ENCODE measurements at regions not wholly inside any gene's neighbourhood (a gene's known extent, or its start where the extent isn't known, plus 50 kb on each side); places are given as distances from the start of the nearest gene placed in this dataset.

- TF ChIP-seq RERE (CRISPR knock-in tag; IDR thresholded peaks at IDR 0.05; ENCODE audit: low read depth) = peak; percentile 82
- TF ChIP-seq ZNF580 (CRISPR knock-in tag; IDR thresholded peaks at IDR 0.05; ENCODE audit: borderline replicate concordance, low read depth) = peak; percentile 79; the same call in 1 of the 2 replicates
- TF ChIP-seq GFI1 (CRISPR knock-in tag; IDR thresholded peaks at IDR 0.05; ENCODE audit: borderline replicate concordance) = peak; percentile 73; the same call in 1 of the 2 replicates
- TF ChIP-seq MTF2 (CRISPR knock-in tag; IDR thresholded peaks at IDR 0.05; ENCODE audit: borderline replicate concordance) = no peak
- no peak for TF ChIP-seq FOXP1 (IDR thresholded peaks at IDR 0.05)
- TF ChIP-seq FOXP1 (CRISPR knock-in tag; IDR thresholded peaks at IDR 0.05) = peak; percentile 91
- TF ChIP-seq ZNF574 (CRISPR knock-in tag; IDR thresholded peaks at IDR 0.05) = peak; percentile 71
- peak; percentile 77 for TF ChIP-seq HNF4G (IDR thresholded peaks at IDR 0.05; ENCODE audit: borderline replicate concordance, low read depth, low read length)
- TF ChIP-seq HNF4G (CRISPR knock-in tag; IDR thresholded peaks at IDR 0.05; ENCODE audit: borderline replicate concordance, low read depth) = peak; percentile 83
- no peak for TF ChIP-seq ZNF513 (CRISPR knock-in tag; conservative IDR thresholded peaks at IDR 0.05)
- 0 out of 2 replicates have a peak, but pooled peaks have one; percentile 49 for TF ChIP-seq ZBTB44 (CRISPR knock-in tag; IDR thresholded peaks at IDR 0.05)
- TF ChIP-seq SRSF9 (IDR thresholded peaks at IDR 0.05; ENCODE audit: borderline replicate concordance, insufficient read depth, low read depth, low read length, poor library complexity, severe bottlenecking) = no peak
- TF ChIP-seq DPF2 (CRISPR knock-in tag; IDR thresholded peaks at IDR 0.05; ENCODE audit: borderline replicate concordance, low read depth) = peak; percentile 88
- peak; percentile 87 for TF ChIP-seq ZNF335 (CRISPR knock-in tag; IDR thresholded peaks at IDR 0.05)
- no peak for TF ChIP-seq RFX1 (IDR thresholded peaks at IDR 0.05)
- TF ChIP-seq ZNF746 (CRISPR knock-in tag; IDR thresholded peaks at IDR 0.05) = peak; percentile 86
- no peak for TF ChIP-seq ZNF33B (CRISPR knock-in tag; IDR thresholded peaks at IDR 0.05)
- TF ChIP-seq ZNF3 (CRISPR knock-in tag; IDR thresholded peaks at IDR 0.05) = no peak
- TF ChIP-seq GATAD2A (CRISPR knock-in tag; IDR thresholded peaks at IDR 0.05) = peak; percentile 97
- no peak for TF ChIP-seq CHD2 (IDR thresholded peaks at IDR 0.05; ENCODE audit: low read depth, low read length)
- TF ChIP-seq NFYC (CRISPR knock-in tag; IDR thresholded peaks at IDR 0.05) = peak; percentile 10; the same call in 1 of the 2 replicates
These were observed 109.6 kb upstream of the UMPS start (continued) for GRCh38 chr3:124620600-124621063.

Measured in HepG2 (cell line).